Mesothelial cell of epicardium (in vitro differentiated cells): ENCODE measurements at regions not wholly inside any gene's neighbourhood (a gene's known extent, or its start where the extent isn't known, plus 50 kb on each side); places are given as distances from the start of the nearest gene placed in this dataset.

ENCODE experiments used
- DNase-seq, 2 experiments: peaks; one replicate each; pipeline ENCODE4 v3.0.0; 2021; ENCODE audit warnings: low spot score in 2 of 2; ENCODE audit not compliant: unreplicated experiment in 2 of 2
- H3K27ac Mint-ChIP-seq: 2 replicates; pipeline ENCODE4 v1.8.0; 2021; ENCODE audit warnings: mixed read lengths
- H3K27me3 Mint-ChIP-seq: 2 replicates; pipeline ENCODE4 v1.8.0; 2021; ENCODE audit warnings: low read depth, mixed read lengths
- H3K36me3 Mint-ChIP-seq: 2 replicates; pipeline ENCODE4 v1.8.0; 2021; ENCODE audit warnings: mixed read lengths
- H3K4me1 Mint-ChIP-seq: 2 replicates; pipeline ENCODE4 v1.8.0; 2021; ENCODE audit warnings: mixed read lengths
- H3K4me3 Mint-ChIP-seq: 2 replicates; pipeline ENCODE4 v1.8.0; 2021; ENCODE audit warnings: mild to moderate bottlenecking, moderate library complexity, mixed read lengths
- H3K9me3 Mint-ChIP-seq: 2 replicates; pipeline ENCODE4 v1.8.0; 2021; ENCODE audit warnings: mixed read lengths
- CTCF ChIP-seq: fragments of 200-600 bp; sonication (generic); IDR thresholded peaks from one replicate; pipeline ENCODE4 v1.5.0; 2021; ENCODE audit warnings: antibody characterized with exemption; ENCODE audit not compliant: unreplicated experiment

- Mint-ChIP-seq H3K27me3 (peaks cover 24% of the 10 kb centered on the region), H3K4me1 (peaks cover 22% of the 10 kb centered on the region), H3K9me3 (peaks cover 17% of the 10 kb centered on the region), H3K36me3 (peaks cover 5% of the 10 kb centered on the region), H3K4me3 (no peak overlapping the region), H3K27ac (no peak overlapping the region)
- TF ChIP-seq CTCF, result no peak
- DNase-seq, result no peak
Measured at GRCh38 chr21:35428001-35428320, 378.9 kb upstream of the RUNX1 start.

- no peak for TF ChIP-seq CTCF
- no peak for DNase-seq
- Mint-ChIP-seq H3K36me3 (peaks cover 5% of the 10 kb centered on the region), H3K27ac (no peak overlapping the region), H3K27me3 (peaks cover 24% of the 10 kb centered on the region), H3K4me3 (no peak overlapping the region), H3K4me1 (peaks cover 22% of the 10 kb centered on the region), H3K9me3 (peaks cover 17% of the 10 kb centered on the region)
Measured at GRCh38 chr21:35427320-35428000, 378.4 kb upstream of the RUNX1 start.

- Mint-ChIP-seq H3K27me3 (peaks cover 24% of the 10 kb centered on the region), H3K4me3 (no peak overlapping the region), H3K36me3 (peaks cover 5% of the 10 kb centered on the region), H3K9me3 (peaks cover 21% of the 10 kb centered on the region), H3K4me1 (peaks cover 22% of the 10 kb centered on the region), H3K27ac (no peak overlapping the region)
- TF ChIP-seq CTCF, result no peak
- DNase-seq, result no peak
Measured at GRCh38 chr21:35426897-35427296, 377.8 kb upstream of the RUNX1 start.

DNA sequence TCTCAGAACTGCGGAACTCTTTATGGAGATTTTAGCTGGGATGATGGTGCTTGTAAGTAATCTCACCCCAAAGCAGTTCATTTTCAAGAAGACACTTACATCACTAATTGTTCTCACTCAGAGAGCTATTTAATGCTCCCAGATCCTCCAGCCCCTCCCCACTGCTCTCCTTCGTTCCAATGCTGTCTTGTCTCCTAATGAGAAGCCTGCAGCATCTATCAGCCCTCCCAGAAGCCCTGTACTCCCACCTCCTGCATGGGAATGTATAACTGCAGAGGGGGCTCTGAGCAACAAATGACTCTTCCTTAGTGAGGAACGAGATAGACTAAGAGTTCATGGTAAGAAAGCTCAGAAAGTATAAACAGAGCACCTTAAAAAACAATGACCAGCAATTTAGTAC, 377.4 kb upstream of the RUNX1 start:
- peaks cover 23% of the 10 kb centered on the region for H3K9me3 Mint-ChIP-seq
- no peak for DNase-seq
- peaks cover 22% of the 10 kb centered on the region for H3K4me1 Mint-ChIP-seq
- peaks cover 4% of the 10 kb centered on the region for H3K36me3 Mint-ChIP-seq
- H3K27me3 Mint-ChIP-seq, result peaks cover 24% of the 10 kb centered on the region
- no peak for TF ChIP-seq CTCF
- no peak overlapping the region for H3K4me3 Mint-ChIP-seq
- no peak overlapping the region for H3K27ac Mint-ChIP-seq

- Mint-ChIP-seq H3K9me3 (peaks cover 27% of the 10 kb centered on the region), H3K4me3 (no peak overlapping the region), H3K4me1 (peaks cover 22% of the 10 kb centered on the region), H3K27ac (no peak overlapping the region), H3K27me3 (peaks cover 21% of the 10 kb centered on the region), H3K36me3 (no peaks in the 10 kb centered on the region)
- DNase-seq, result no peak
- TF ChIP-seq CTCF, result no peak
Measured at GRCh38 chr21:35424122-35424521, 375.0 kb upstream of the RUNX1 start.

DNA sequence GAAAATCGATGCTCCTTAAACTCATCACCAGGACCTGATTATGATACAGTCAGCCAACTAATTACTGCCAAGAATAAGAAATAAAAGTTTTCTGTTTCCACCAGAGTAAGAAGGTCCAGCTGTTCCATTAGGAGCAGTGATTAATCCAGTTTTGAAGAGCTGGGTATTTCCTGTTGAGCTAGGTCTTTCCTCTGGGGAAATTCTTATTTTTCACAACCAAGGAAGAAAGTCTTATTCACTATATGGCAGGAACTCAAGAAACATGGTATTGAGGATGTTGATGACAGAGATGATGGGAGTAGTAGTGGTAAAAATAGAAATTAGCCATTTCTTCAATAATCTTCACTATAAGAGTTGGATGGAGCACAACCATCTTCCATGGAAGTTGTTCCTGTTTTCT, 374.6 kb upstream of the RUNX1 start:
- no peak overlapping the region for H3K27ac Mint-ChIP-seq
- peaks cover 27% of the 10 kb centered on the region for H3K9me3 Mint-ChIP-seq
- no peak for TF ChIP-seq CTCF
- no peak for DNase-seq
- H3K4me3 Mint-ChIP-seq, result no peak overlapping the region
- H3K4me1 Mint-ChIP-seq, result peaks cover 19% of the 10 kb centered on the region
- no peaks in the 10 kb centered on the region for H3K36me3 Mint-ChIP-seq
- H3K27me3 Mint-ChIP-seq, result peaks cover 18% of the 10 kb centered on the region
